GM18505 (cell line): ENCODE measurements at regions not wholly inside any gene's neighbourhood (a gene's known extent, or its start where the extent isn't known, plus 50 kb on each side); places are given as distances from the start of the nearest gene placed in this dataset.
"Not testable (repeated sequence)": the region's sequence is repeated elsewhere in the genome, so short reads cannot be mapped to it uniquely, and the experiment has no call there.

Experiments used
- ATAC-seq: cut with Tn5 transposase; IDR thresholded peaks from one replicate; pipeline ENCODE4 v1.9.1; 2021; ENCODE audit not compliant: unreplicated experiment
- POLR2A ChIP-seq: IDR thresholded peaks from 4 replicates; pipeline ENCODE4 v1.6.1; 2011; ENCODE audit warnings: borderline replicate concordance; ENCODE audit not compliant: insufficient read depth, insufficient read length; ENCODE audit errors: extremely low read depth

DNA sequence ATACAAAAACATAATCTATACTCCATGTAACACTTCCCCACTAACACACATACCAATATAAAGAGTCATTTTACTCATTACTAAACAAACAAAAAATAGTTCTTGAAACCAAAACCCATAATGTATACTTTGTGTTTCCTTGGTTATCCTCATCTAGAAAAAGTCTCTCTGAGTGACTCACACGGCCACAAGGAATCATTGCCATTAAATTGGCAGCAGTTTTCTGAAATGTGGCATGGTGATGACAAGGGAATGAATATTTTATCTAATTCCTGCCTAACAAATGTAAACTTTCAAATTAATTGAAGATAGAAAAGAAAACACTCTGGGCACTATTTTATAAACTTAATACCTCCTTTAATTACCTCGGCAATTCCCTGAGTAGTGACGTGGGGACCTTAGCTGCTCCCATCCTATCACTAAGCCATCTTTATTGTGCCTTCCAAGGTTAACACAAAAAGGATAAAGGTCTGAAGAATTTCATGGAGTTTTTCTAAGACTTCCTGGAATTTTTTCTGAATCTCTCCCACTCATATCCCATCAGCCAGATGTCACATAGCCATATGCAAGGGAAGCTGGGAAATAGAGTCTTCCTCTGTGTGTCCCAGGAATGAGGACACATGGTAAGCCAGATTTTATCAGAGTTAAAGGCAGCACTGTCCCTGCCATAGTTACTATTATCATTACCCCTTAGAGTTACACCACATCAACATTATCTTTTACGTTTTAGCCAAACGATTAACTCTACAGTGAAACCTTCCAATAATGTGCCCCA is 857.2 kb upstream of the TENM4 start:
- ATAC-seq, result no peak
- no peak for TF ChIP-seq POLR2A

DNA sequence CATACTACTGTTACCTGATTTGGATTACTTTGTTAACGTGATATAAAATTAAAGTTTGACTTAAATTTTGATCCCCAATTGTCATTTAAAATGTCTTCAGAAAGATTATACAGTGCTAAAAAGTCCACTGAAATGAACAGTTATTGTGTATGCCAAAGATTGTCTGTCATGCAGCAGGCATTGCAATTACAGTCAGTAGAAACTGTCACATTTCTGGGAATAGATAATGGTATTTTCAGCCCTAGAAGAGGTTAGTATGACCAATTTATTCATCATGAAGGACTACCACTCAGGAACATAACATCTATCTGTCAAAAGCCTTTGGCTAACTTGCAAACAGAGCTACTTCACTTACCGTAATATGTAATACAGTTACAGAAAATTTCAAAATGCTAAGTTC is 852.5 kb upstream of the TENM4 start:
- ATAC-seq, result no peak
- TF ChIP-seq POLR2A, result no peak

DNA sequence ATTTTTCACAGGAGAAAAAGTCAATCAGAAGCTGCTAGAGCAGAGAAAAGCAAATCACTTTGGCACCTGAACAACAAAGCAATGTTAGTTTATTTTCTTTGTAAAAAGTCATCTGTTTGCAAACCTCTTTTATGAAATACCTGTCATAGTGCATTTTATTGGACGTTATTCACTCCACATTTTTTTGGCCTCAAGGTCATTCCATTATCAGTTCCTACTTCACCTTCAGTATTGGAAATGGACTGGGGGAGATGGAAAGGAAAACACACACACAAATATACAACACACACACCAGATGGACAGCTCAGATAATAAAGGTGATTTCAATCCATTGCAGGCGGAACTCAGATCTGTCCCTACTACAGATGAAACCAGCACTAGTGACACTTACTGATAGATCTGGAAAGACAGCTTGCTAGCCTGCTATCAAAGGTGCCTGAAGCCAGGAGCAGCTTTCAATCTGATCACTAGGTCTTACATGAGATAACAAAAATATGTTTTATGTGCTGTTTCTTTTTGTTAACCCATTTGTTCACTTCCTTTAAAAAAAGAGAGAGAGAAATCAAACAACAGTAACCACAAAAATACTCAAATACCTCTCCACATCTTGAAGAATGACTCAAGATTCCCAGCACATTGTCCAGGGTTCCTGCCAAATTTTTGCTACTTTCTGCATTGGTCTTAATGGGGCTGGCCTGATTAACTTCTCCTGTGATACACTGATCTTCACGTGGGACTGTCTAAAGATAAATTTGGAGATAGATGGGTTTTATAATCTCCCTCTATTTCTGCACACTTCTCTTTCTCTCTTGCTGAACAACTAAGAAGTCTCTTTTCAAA is 844.3 kb upstream of the TENM4 start:
- no peak for TF ChIP-seq POLR2A
- no peak for ATAC-seq

DNA sequence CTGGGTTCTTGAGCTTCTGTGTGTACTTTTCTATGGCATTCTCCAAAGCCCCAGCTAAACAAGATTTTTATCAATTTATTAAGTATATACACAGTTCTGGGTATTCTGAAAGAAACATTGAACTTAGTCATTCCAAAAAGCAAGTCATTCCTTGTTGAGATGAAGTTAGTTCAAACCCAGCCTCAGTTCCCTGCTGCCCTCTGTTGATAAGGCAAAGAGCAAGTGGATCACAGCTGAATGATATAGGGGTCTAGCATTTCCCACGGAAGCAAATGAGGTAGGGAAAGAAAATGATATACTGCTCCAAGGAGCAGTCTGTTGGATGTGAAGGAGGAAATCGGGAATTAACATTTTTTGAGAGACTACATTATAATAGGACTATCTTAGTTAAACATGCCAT is 841.8 kb upstream of the TENM4 start:
- TF ChIP-seq POLR2A, result no peak

DNA sequence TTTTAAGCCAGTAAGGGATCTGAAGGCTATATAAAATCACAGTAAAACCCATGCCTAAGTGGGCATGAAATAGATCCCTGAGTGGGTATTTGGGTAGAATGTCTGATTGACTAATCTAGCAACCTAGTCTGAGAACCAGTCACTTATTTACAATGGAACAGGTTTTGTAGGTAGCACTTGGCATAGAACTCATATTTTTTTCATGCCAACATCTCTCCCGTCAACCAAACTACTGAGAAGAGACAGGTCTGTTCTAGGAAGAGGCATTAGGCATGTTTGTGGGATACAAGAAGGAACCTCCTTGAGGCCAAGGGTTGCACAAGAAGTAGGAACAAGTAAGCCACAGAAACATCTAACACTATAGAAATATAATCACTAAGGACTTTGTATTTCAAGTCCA is 840.4 kb upstream of the TENM4 start:
- no peak for TF ChIP-seq POLR2A
- ATAC-seq, result no peak

More for the DNA sequence above, 841.8 kb upstream of the TENM4 start:
- no peak for ATAC-seq

DNA sequence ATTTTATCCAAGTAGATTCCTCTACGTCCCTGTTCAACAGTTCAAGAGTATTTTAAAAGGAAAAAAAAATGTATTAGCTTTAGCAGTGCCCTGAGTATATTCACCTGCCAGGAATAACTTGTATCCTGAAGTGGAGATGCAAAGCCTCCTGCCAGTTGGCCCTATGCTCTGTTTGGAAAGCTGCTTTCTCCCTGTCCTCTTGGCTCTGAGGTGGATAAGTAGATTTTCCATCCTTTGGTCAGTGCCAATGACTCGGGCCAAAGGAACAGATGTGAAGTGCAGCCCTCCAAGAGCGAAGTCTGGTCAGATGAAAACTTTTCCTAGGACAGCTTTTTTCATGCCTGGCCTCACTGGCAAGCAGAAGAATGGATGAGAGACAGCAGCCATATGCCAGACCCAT is 839.9 kb upstream of the TENM4 start:
- no peak for TF ChIP-seq POLR2A
- no peak for ATAC-seq

DNA sequence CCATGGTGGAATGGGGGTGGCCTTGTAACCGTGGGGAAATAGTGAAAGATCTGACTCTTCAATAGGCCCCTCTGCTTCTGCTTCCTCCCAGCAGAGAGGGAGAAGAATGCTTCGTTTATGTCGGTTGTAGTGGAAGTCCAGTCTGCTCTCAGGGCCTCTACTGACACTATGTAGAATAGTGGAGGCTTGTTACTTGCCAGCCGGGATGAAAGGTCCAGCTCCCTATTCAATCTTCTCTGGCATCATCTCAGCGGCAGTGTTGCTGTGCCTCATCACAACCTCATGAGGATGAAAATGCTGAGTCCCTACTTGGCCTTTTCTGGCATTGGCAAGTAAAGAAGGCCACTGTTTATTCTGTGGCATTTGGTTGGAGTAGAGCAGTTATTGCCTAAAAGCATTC is 820.9 kb upstream of the TENM4 start:
- no peak for ATAC-seq

DNA sequence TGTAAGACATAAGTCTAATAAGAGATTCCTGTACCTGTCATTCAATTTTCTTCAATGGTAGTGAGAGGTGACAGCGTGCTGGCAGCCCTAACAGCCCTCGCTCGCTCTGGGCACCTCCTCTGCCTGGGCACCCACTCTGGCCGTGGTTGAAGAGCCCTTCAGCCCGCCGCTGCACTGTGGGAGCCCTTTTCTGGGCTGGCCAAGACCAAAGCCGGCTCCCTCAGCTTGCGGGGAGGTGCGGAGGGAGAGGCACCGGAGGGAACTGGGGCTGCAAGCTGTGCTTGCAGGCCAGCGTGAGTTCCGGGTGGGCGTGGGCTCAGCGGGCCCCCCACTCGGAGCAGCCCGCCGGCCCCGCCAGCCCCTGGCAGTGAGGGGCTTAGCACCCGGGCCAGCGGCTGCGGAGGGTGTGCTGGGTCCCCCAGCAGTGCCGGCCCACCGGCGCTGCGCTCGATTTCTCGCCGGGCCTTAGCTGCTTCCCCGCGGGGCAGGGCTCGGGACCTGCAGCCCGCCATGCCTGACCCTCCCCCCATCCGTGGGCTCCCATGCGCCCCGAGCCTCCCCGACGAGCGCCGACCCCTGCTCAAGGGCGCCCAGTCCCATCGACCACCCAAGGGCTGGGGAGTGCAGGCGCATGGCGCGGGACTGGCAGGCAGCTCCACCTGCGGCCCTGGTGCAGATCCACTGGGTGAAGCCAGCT is 816.6 kb upstream of the TENM4 start:
- not testable (repeated sequence) for ATAC-seq

More for the DNA sequence above, 820.9 kb upstream of the TENM4 start:
- TF ChIP-seq POLR2A, result no peak

DNA sequence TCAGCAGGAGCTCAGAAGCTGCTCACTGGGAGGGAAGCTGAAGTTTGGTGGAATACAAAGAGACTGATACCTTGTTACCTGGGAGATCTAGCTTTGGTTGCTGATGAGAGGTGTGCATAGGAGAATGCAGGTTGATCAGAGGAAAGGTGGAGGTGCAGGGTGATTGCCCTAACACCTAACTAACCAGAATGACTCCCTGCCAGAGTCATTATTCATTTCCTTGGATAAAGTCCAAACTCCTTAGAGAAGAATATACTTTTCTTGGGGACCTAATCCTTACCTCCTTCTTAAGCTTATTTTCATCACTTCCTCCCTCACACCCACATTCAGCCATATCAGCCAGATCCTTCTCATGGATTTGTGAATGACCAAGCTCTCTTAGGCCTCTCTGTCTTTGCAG is 814.2 kb upstream of the TENM4 start:
- no peak for ATAC-seq

DNA sequence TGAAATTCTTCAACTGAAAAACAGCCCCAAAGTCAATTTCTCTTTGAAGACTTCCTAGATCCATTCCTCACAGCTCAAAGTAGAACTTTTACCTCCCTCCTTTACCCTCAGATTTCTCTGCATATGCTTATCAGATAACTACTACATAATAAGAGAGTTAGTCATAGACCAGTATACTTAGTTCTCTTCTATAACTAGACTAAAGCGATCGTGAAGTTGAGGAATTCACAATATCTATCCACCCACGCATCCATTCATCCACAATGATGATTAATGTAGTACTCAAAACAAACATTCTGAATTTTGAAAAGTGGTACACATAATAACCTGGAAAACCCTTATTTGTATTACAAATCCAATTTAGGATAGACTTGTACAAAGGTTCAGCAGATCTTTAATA is 800.9 kb upstream of the TENM4 start:
- ATAC-seq, result no peak
- TF ChIP-seq POLR2A, result no peak

More for the DNA sequence above, 814.2 kb upstream of the TENM4 start:
- no peak for TF ChIP-seq POLR2A

DNA sequence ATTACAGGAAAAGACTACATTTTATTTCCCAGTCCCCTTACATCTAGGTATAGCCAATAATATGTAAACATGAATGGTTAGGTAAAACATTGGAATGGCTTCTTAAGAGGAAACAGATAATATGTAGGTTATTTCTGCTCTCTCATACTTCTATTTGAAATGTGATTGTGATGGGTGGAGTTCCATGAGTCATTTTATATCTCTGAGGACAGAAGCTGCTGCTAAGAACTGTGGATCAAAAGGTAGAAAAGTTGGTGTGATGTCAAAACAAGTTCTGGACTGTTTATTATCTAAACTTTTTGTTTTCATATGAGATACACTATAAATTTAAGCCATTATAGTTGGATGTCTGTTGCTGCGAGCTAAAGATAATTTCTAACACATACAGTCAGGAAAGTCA is 799.4 kb upstream of the TENM4 start:
- TF ChIP-seq POLR2A, result no peak
- ATAC-seq, result no peak

DNA sequence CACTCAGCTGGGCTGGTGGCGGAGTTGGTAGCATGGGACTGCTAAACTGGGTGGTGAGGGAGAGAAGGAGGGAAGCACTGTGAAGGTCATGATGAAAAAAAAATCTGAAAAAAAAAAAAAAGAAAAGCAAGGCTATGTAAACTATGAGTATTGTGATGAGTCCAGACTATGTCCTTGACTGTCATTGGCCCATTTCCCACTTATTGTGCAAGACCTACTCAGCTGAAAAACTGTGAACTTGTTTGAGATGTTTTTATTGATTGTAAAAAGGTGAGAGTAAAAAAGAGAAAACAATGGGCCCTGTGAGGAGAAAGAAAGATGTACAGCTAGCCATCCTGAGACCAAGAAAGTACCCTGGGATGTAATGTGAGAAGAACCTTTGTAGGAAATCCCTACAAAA is 798.4 kb upstream of the TENM4 start:
- no peak for ATAC-seq
- no peak for TF ChIP-seq POLR2A

DNA sequence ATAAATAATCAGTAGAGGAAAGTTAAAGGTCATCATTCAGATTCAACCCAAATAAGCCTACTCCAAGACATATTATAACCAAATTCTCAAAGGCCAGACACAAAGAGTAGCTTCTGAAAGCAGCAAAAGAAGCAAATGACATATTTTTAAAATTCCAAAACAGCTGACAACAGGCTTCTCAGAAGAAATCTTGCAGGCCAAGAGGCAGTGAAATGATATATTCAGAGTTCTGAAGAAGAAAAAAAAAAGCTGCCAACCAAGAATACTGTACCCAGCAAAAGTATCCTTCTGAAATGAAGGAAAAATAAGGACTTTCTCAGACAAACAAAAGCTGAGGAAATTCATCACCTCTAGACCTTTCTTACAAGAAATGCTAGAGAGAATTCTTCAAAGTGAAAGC is 787.1 kb upstream of the TENM4 start:
- TF ChIP-seq POLR2A, result no peak
- no peak for ATAC-seq

DNA sequence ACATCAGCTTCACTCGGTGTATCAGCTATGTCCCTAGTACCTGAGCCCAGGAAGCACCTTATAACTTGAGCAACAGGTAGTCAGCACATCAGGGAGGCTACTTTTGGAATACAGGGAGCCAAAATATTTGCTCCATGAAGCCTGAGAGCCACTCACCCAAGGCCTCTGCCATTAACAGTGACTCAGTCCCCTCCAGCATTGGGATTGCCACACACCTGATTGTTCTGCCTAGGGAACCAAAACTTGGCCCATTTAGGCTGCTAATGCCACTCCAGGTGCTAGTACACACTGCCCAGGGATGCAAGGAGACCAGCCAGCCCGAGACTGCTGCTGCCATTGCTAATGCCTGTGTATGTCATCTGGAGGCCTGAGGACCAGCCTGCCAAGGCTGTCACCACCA is 773.6 kb upstream of the TENM4 start:
- no peak for ATAC-seq
- no peak for TF ChIP-seq POLR2A

DNA sequence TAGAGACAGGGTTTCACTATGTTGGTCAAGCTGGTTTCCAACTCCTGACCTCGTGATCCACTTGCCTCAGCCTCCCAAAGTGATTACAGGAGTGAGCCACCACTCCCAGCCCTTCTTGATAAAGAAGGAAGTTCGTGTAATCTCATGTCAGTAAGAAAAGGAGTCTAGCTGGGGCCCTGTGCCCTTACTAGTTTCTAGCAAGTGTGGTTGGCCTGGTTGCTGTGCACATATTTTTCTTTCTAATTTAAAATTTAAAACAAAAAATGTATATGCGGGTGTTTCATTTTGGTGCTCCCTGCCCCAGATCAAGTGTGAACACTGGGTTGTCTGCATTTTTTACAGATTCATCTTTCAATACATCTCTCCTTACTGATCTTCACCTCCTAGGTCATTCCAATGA is 770.8 kb upstream of the TENM4 start:
- no peak for ATAC-seq
- TF ChIP-seq POLR2A, result no peak
